Mononuclear cell (primary cell): ENCODE measurements at regions not wholly inside any gene's neighbourhood (a gene's known extent, or its start where the extent isn't known, plus 50 kb on each side); places are given as distances from the start of the nearest gene placed in this dataset.

Source experiments
- H3K27me3 ChIP-seq: 2 replicates; pipeline ENCODE4 v1.6.0; 2011; ENCODE audit warnings: low read length, control low read depth; ENCODE audit not compliant: insufficient read depth
- H3K4me1 ChIP-seq: 2 replicates; pipeline ENCODE4 v1.5.1; 2011; ENCODE audit warnings: mild to moderate bottlenecking, low read length, control low read depth; ENCODE audit not compliant: insufficient read depth
- H3K4me3 ChIP-seq: 2 replicates; pipeline ENCODE4 v1.5.1; 2011; ENCODE audit warnings: mild to moderate bottlenecking, low read length, moderate library complexity
- H3K9me3 ChIP-seq: 2 replicates; pipeline ENCODE4 v1.5.1; 2011; ENCODE audit warnings: low read depth, mild to moderate bottlenecking, control low read depth, low read length

GRCh38 chr21:16624479-16625118 lies 888.2 kb upstream of the CXADR start:
- Histone ChIP-seq H3K4me1 (no peaks in the 10 kb centered on the region), H3K27me3 (no peaks in the 10 kb centered on the region), H3K4me3 (no peak overlapping the region), H3K9me3 (no peaks in the 10 kb centered on the region)

- no peak overlapping the region for H3K4me3 ChIP-seq
- no peaks in the 10 kb centered on the region for H3K4me1 ChIP-seq
- H3K27me3 ChIP-seq, result no peaks in the 10 kb centered on the region
- H3K9me3 ChIP-seq, result no peaks in the 10 kb centered on the region
Measured at GRCh38 chr21:16625491-16625890, 887.4 kb upstream of the CXADR start.

GRCh38 chr21:16633831-16634459 lies 878.9 kb upstream of the CXADR start:
- no peaks in the 10 kb centered on the region for H3K4me1 ChIP-seq
- H3K9me3 ChIP-seq, result no peaks in the 10 kb centered on the region
- no peaks in the 10 kb centered on the region for H3K27me3 ChIP-seq
- H3K4me3 ChIP-seq, result no peak overlapping the region

- Histone ChIP-seq H3K4me3 (no peak overlapping the region), H3K4me1 (no peaks in the 10 kb centered on the region), H3K9me3 (no peaks in the 10 kb centered on the region), H3K27me3 (no peaks in the 10 kb centered on the region)
Measured at GRCh38 chr21:16634515-16634914, 878.3 kb upstream of the CXADR start.

- H3K9me3 ChIP-seq, result peaks cover 10% of the 10 kb centered on the region
- no peak overlapping the region for H3K4me3 ChIP-seq
- no peaks in the 10 kb centered on the region for H3K27me3 ChIP-seq
- H3K4me1 ChIP-seq, result no peaks in the 10 kb centered on the region
Measured at GRCh38 chr21:16640297-16641027, 872.4 kb upstream of the CXADR start.

- no peaks in the 10 kb centered on the region for H3K4me1 ChIP-seq
- no peak overlapping the region for H3K4me3 ChIP-seq
- H3K9me3 ChIP-seq, result peaks cover 10% of the 10 kb centered on the region
- no peaks in the 10 kb centered on the region for H3K27me3 ChIP-seq
Measured at GRCh38 chr21:16642353-16642752, 870.5 kb upstream of the CXADR start.

- H3K4me3 ChIP-seq, result no peak overlapping the region
- no peaks in the 10 kb centered on the region for H3K27me3 ChIP-seq
- H3K4me1 ChIP-seq, result no peaks in the 10 kb centered on the region
- H3K9me3 ChIP-seq, result peaks cover 10% of the 10 kb centered on the region
Measured at GRCh38 chr21:16644685-16645084, 868.2 kb upstream of the CXADR start.

GRCh38 chr21:16650714-16651366 lies 862.0 kb upstream of the CXADR start:
- Histone ChIP-seq H3K4me1 (no peaks in the 10 kb centered on the region), H3K4me3 (no peak overlapping the region), H3K27me3 (no peaks in the 10 kb centered on the region), H3K9me3 (no peaks in the 10 kb centered on the region)

- Histone ChIP-seq H3K4me3 (no peak overlapping the region), H3K9me3 (no peaks in the 10 kb centered on the region), H3K4me1 (no peaks in the 10 kb centered on the region), H3K27me3 (no peaks in the 10 kb centered on the region)
Measured at GRCh38 chr21:16651956-16652355, 860.9 kb upstream of the CXADR start.

- Histone ChIP-seq H3K4me1 (no peaks in the 10 kb centered on the region), H3K4me3 (no peak overlapping the region), H3K9me3 (no peaks in the 10 kb centered on the region), H3K27me3 (no peaks in the 10 kb centered on the region)
Measured at GRCh38 chr21:16663436-16663835, 849.4 kb upstream of the CXADR start.

GRCh38 chr21:16667395-16667794 lies 845.4 kb upstream of the CXADR start:
- Histone ChIP-seq H3K4me3 (no peak overlapping the region), H3K9me3 (no peaks in the 10 kb centered on the region), H3K27me3 (no peaks in the 10 kb centered on the region), H3K4me1 (no peaks in the 10 kb centered on the region)

GRCh38 chr21:16674949-16675348 lies 837.9 kb upstream of the CXADR start:
- no peak overlapping the region for H3K4me3 ChIP-seq
- H3K27me3 ChIP-seq, result no peaks in the 10 kb centered on the region
- no peaks in the 10 kb centered on the region for H3K9me3 ChIP-seq
- H3K4me1 ChIP-seq, result no peaks in the 10 kb centered on the region

GRCh38 chr21:16676391-16676790 lies 836.5 kb upstream of the CXADR start:
- Histone ChIP-seq H3K4me3 (no peak overlapping the region), H3K9me3 (no peaks in the 10 kb centered on the region), H3K4me1 (no peaks in the 10 kb centered on the region), H3K27me3 (no peaks in the 10 kb centered on the region)

- no peaks in the 10 kb centered on the region for H3K9me3 ChIP-seq
- no peaks in the 10 kb centered on the region for H3K4me1 ChIP-seq
- H3K4me3 ChIP-seq, result no peak overlapping the region
Measured at GRCh38 chr21:16678429-16679160, 834.2 kb upstream of the CXADR start.

GRCh38 chr21:16695074-16695473 lies 817.8 kb upstream of the CXADR start:
- no peaks in the 10 kb centered on the region for H3K4me1 ChIP-seq
- H3K9me3 ChIP-seq, result peaks cover 5% of the 10 kb centered on the region
- H3K27me3 ChIP-seq, result no peaks in the 10 kb centered on the region
- no peak overlapping the region for H3K4me3 ChIP-seq

More at GRCh38 chr21:16678429-16679160, 834.2 kb upstream of the CXADR start:
- no peaks in the 10 kb centered on the region for H3K27me3 ChIP-seq
